Smooth muscle cell (in vitro differentiated cells): ENCODE measurements at regions not wholly inside any gene's neighbourhood (a gene's known extent, or its start where the extent isn't known, plus 50 kb on each side); places are given as distances from the start of the nearest gene placed in this dataset.

Source experiments
- DNase-seq: peaks from one replicate; lab custom pipeline; 2025; ENCODE audit not compliant: unreplicated experiment; lab: John Stamatoyannopoulos, UW
- H2AFZ ChIP-seq: fragments of 200-600 bp; sonication (generic); 2 replicates; pipeline ENCODE4 v1.6.0; 2016; ENCODE audit warnings: antibody characterized with exemption, low read depth, mild to moderate bottlenecking
- H3F3A ChIP-seq: fragments of 200-600 bp; sonication (generic); 2 replicates; pipeline ENCODE4 v1.6.0; 2017; ENCODE audit warnings: antibody characterized with exemption, low read depth
- H3K27ac ChIP-seq: fragments of 200-600 bp; sonication (generic); 2 replicates; pipeline ENCODE4 v1.5.1; 2016; ENCODE audit warnings: low read depth, mild to moderate bottlenecking
- H3K27me3 ChIP-seq: fragments of 200-600 bp; sonication (generic); 2 replicates; pipeline ENCODE4 v1.6.1; 2016; ENCODE audit warnings: low read depth, mild to moderate bottlenecking
- H3K36me3 ChIP-seq: fragments of 200-600 bp; sonication (generic); 2 replicates; pipeline ENCODE4 v1.5.1; 2016; ENCODE audit warnings: low read depth
- H3K4me1 ChIP-seq: fragments of 200-600 bp; sonication (generic); 2 replicates; pipeline ENCODE4 v1.5.1; 2016; ENCODE audit warnings: low read depth
- H3K4me2 ChIP-seq: fragments of 200-600 bp; sonication (generic); 2 replicates; pipeline ENCODE4 v1.6.0; 2016; ENCODE audit warnings: mild to moderate bottlenecking
- H3K4me3 ChIP-seq: fragments of 200-600 bp; sonication (generic); 2 replicates; pipeline ENCODE4 v1.5.1; 2016; ENCODE audit warnings: mild to moderate bottlenecking
- H3K79me2 ChIP-seq: fragments of 200-600 bp; sonication (generic); 2 replicates; pipeline ENCODE4 v1.6.0; 2016; ENCODE audit warnings: low read depth, mild to moderate bottlenecking
- H3K9ac ChIP-seq: fragments of 200-600 bp; sonication (generic); 2 replicates; pipeline ENCODE4 v1.6.0; 2016; ENCODE audit warnings: low read depth
- H3K9me3 ChIP-seq: fragments of 200-600 bp; sonication (generic); replicated peaks from 2 replicates; pipeline ENCODE4 v1.5.1; 2016; ENCODE audit warnings: low read depth
- H4K20me1 ChIP-seq: fragments of 200-600 bp; sonication (generic); 2 replicates; pipeline ENCODE4 v1.6.0; 2016; ENCODE audit warnings: low read depth
- WGBS: methylation state at CpG from one replicate; pipeline ENCODE4 v1.1.7; 2016; ENCODE audit warnings: low lambda C conversion rate; 5-methylcytosine and 5-hydroxymethylcytosine counted together
- TF ChIP-seq, protein P1 (sequence below): fragments of 200-600 bp; sonication (generic); IDR thresholded peaks from 2 replicates; pipeline ENCODE4 v1.5.1; 2017; ENCODE audit warnings: borderline replicate concordance, mild to moderate bottlenecking, antibody characterized with exemption; ENCODE audit not compliant: insufficient read depth, poor library complexity, severe bottlenecking

DNA sequence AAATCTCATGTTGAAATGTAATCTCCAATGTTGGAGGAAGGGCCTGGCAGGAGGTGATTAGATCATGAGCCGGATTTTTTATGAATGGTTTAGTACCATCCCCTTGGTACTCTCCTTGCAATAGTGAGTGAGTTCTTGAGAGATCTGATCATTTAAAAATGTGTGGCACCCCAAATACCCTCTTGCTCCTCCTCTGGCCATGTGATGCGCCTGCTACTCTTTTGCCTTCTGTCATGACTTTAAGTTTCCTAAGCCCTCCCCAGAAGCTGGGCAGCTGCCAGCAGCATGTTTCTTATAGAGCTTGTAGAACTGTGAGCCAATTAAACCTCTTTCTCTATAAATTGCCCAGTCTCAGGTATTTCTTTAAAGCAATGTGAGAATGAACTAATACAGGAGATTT is 72.6 kb upstream of the FIGN start:
- Histone ChIP-seq H3K4me1 (no peaks in the 10 kb centered on the region), H4K20me1 (no peaks in the 10 kb centered on the region), H3K4me2 (no peak overlapping the region), H3K27ac (no peak overlapping the region), H3K79me2 (no peaks in the 10 kb centered on the region), H3F3A (no peaks in the 10 kb centered on the region), H3K27me3 (peaks cover 42% of the 10 kb centered on the region), H2AFZ (no peak overlapping the region), H3K36me3 (no peaks in the 10 kb centered on the region), H3K4me3 (no peak overlapping the region), H3K9ac (no peak overlapping the region), H3K9me3 (no peaks in the 10 kb centered on the region)
- WGBS = 98% methylated on average over 2 of the region's 2 CpGs
- DNase-seq = no peak
- TF ChIP-seq, protein P1, sequence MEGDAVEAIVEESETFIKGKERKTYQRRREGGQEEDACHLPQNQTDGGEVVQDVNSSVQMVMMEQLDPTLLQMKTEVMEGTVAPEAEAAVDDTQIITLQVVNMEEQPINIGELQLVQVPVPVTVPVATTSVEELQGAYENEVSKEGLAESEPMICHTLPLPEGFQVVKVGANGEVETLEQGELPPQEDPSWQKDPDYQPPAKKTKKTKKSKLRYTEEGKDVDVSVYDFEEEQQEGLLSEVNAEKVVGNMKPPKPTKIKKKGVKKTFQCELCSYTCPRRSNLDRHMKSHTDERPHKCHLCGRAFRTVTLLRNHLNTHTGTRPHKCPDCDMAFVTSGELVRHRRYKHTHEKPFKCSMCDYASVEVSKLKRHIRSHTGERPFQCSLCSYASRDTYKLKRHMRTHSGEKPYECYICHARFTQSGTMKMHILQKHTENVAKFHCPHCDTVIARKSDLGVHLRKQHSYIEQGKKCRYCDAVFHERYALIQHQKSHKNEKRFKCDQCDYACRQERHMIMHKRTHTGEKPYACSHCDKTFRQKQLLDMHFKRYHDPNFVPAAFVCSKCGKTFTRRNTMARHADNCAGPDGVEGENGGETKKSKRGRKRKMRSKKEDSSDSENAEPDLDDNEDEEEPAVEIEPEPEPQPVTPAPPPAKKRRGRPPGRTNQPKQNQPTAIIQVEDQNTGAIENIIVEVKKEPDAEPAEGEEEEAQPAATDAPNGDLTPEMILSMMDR = no peak

DNA sequence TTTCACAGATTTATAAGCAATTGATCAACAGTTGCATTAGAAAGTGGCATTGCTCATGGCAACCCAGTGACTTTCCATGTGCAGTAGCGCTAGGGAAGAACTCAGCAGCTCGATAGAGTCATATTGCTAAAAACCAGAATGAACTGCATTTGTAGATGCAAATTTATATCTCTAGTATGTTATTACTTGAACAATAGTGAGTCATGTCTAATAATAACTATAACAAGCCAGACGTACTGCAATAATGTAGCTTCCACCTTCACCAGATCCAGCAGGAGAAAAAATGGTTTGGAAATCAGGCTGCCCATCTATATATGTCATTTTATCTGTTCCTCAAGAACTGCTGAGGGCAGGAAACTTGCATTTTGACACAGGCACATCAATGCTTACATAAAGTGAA is 66.5 kb upstream of the FIGN start:
- Histone ChIP-seq H3K27me3 (peaks cover 59% of the 10 kb centered on the region), H3K9me3 (no peaks in the 10 kb centered on the region), H3K36me3 (no peaks in the 10 kb centered on the region), H3F3A (peaks cover 9% of the 10 kb centered on the region), H3K4me1 (peaks cover 19% of the 10 kb centered on the region), H3K9ac (no peak overlapping the region), H2AFZ (no peak overlapping the region), H3K27ac (no peak overlapping the region), H3K4me3 (no peak overlapping the region), H3K4me2 (no peak overlapping the region), H3K79me2 (no peaks in the 10 kb centered on the region), H4K20me1 (no peaks in the 10 kb centered on the region)
- TF ChIP-seq, protein P1 = no peak
- 72% methylated on average over 3 of the region's 3 CpGs for WGBS
- DNase-seq = no peak

DNA sequence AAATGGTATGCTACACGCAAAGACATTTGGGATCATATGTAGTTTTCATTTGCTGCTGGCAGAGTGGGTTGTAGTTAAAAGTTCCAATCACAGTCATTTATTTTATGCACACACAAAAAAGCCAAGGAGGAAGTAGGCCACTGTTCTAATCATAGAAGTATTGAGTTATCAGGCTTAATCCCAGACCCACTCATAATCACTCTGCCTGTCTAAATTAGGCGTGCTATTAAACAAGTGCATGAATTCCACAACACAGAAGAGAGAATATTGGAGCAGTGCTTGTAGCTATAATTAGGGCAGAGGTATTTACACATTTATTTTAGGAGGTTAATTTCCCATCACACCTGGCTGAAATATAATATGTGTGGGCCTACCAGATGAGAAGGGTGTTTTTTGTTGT is 65.7 kb upstream of the FIGN start:
- 28% methylated on average over 2 of the region's 2 CpGs for WGBS
- no peak overlapping the region for H3K9ac ChIP-seq
- H2AFZ ChIP-seq = no peak overlapping the region
- H3K4me2 ChIP-seq = peak overlapping the region; percentile 76
- H3K9me3 ChIP-seq = no peaks in the 10 kb centered on the region
- H4K20me1 ChIP-seq = no peaks in the 10 kb centered on the region
- no peak for DNase-seq
- peaks cover 19% of the 10 kb centered on the region for H3K4me1 ChIP-seq
- peaks cover 59% of the 10 kb centered on the region for H3K27me3 ChIP-seq
- H3F3A ChIP-seq = peaks cover 9% of the 10 kb centered on the region
- H3K36me3 ChIP-seq = no peaks in the 10 kb centered on the region
- H3K79me2 ChIP-seq = no peaks in the 10 kb centered on the region
- H3K27ac ChIP-seq = peak overlapping the region; percentile 25
- TF ChIP-seq, protein P1 = no peak
- H3K4me3 ChIP-seq = no peak overlapping the region

DNA sequence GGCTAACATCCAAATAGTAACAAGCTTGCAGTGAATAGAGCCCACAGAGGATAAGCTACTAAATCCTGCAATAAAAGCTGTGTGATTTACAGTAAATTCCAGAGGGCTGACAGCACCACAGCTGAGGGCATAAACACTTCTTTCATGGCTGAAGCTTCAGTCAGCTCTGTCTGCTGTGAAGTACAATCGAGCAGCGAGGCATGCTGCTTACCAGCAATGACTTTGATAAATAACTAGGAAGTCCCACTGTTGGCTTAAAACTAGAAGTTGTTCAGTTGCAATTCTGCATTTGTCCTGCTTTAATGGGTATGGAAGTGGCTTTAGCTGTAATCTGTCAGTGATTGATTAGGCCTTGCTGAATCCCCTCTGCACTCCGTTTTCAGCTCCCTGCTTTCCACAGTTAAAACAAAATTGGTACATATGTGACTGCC is 65.2 kb upstream of the FIGN start:
- no peaks in the 10 kb centered on the region for H3K79me2 ChIP-seq
- peak overlapping the region; percentile 76 for H3K4me2 ChIP-seq
- H3K9ac ChIP-seq = no peak overlapping the region
- peak; percentile 2 for DNase-seq
- peaks cover 19% of the 10 kb centered on the region for H3K4me1 ChIP-seq
- WGBS = 0% methylated on average over 3 of the region's 3 CpGs
- no peaks in the 10 kb centered on the region for H4K20me1 ChIP-seq
- peaks cover 56% of the 10 kb centered on the region for H3K27me3 ChIP-seq
- TF ChIP-seq, protein P1 = no peak
- peak overlapping the region; percentile 3 for H3K4me3 ChIP-seq
- H3K27ac ChIP-seq = peak overlapping the region; percentile 25
- peaks cover 9% of the 10 kb centered on the region for H3F3A ChIP-seq
- no peaks in the 10 kb centered on the region for H3K36me3 ChIP-seq
- no peak overlapping the region for H2AFZ ChIP-seq
- no peaks in the 10 kb centered on the region for H3K9me3 ChIP-seq
